Effector memory CD4-positive, alpha-beta T cell (primary cell): ENCODE measurements at regions not wholly inside any gene's neighbourhood (a gene's known extent, or its start where the extent isn't known, plus 50 kb on each side); places are given as distances from the start of the nearest gene placed in this dataset.
"Not testable (repeated sequence)": the region's sequence is repeated elsewhere in the genome, so short reads cannot be mapped to it uniquely, and the experiment has no call there.

Source experiments
- DNase-seq, 3 donors: peaks; one replicate each; pipeline ENCODE4 v3.0.0-alpha.2; 2020
- H3K27ac ChIP-seq: 2 replicates; pipeline ENCODE4 v1.7.0; 2013; ENCODE audit warnings: mild to moderate bottlenecking, low read length, moderate library complexity; ENCODE audit not compliant: insufficient read depth, poor library complexity, severe bottlenecking
- H3K27me3 ChIP-seq: replicated peaks from 2 replicates; pipeline ENCODE4 v1.7.0; 2013; ENCODE audit warnings: mild to moderate bottlenecking, low read length; ENCODE audit not compliant: insufficient read depth, control insufficient read depth, poor library complexity, severe bottlenecking
- H3K36me3 ChIP-seq: 2 replicates; pipeline ENCODE4 v1.7.0; 2013; ENCODE audit warnings: mild to moderate bottlenecking, low read length, moderate library complexity; ENCODE audit not compliant: control insufficient read depth, insufficient read depth
- H3K4me1 ChIP-seq: 2 replicates; pipeline ENCODE4 v1.7.0; 2013; ENCODE audit warnings: low read length, mild to moderate bottlenecking; ENCODE audit not compliant: control insufficient read depth, insufficient read depth, poor library complexity, severe bottlenecking
- H3K4me3 ChIP-seq: 2 replicates; pipeline ENCODE4 v1.7.0; 2013; ENCODE audit warnings: low read length, low read depth, mild to moderate bottlenecking; ENCODE audit not compliant: insufficient read depth, poor library complexity, severe bottlenecking
- H3K9me3 ChIP-seq: 2 replicates; pipeline ENCODE4 v1.7.0; 2013; ENCODE audit warnings: mild to moderate bottlenecking, low read length, moderate library complexity; ENCODE audit not compliant: control insufficient read depth

- H3K9me3 ChIP-seq, result no peaks in the 10 kb centered on the region
- no peak overlapping the region for H3K27ac ChIP-seq
- DNase-seq, result no peak
- H3K27me3 ChIP-seq, result no peaks in the 10 kb centered on the region
- H3K36me3 ChIP-seq, result no peaks in the 10 kb centered on the region
- no peak overlapping the region for H3K4me3 ChIP-seq
- no peaks in the 10 kb centered on the region for H3K4me1 ChIP-seq
These were observed 292.6 kb upstream of the PREP start for GRCh38 chr6:105695461-105695860.

DNA sequence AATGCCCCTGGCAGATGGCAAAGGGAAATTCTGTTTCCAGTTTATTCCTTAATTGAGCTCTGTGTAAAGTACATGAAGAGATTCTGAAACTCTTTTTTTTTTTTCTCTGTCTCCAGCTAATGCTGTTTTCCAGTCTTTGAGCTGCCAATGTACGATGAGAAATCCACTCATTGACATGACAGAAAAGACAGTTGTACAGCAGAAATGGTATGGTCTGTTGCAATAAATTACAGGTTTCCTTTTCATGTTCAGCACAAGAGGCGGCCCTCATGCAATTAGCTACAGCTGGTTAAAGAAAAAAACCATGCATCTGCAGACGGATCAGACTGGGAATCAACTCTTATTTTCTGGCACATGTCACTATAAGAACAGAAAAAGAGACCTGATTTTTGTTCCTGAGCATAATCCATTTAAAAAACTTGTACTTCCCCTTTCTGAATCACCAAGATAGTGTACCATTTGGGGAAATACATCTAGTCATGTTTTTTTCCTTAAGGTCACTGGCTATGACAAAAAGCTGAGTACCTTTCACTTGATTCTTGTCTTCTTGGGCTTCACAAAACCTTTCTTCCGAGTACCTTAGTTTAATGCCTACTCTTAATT, 289.8 kb upstream of the PREP start:
- no peak overlapping the region for H3K27ac ChIP-seq
- H3K36me3 ChIP-seq, result no peaks in the 10 kb centered on the region
- no peak overlapping the region for H3K4me3 ChIP-seq
- DNase-seq, result no peak
- H3K27me3 ChIP-seq, result no peaks in the 10 kb centered on the region
- no peaks in the 10 kb centered on the region for H3K4me1 ChIP-seq
- H3K9me3 ChIP-seq, result no peaks in the 10 kb centered on the region

DNA sequence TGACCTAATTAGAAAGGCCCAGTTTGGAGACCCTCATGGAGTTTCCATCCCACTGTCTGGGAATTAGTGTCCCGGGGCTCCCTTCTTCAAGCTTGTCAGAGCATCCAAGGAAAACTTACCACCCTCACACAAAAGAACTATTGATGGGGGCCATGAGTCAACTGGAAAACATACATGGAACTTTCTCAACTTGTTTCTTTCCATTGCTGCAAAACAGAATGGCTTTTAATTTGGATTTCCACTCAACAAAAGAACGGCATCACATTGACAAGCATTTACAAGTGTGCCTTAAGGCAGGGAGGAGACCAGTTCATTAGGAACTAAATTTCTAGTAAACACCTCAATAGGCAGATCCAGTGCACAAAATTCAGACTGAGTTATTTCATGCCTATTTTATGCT, 289.1 kb upstream of the PREP start:
- H3K4me3 ChIP-seq, result no peak overlapping the region
- no peaks in the 10 kb centered on the region for H3K27me3 ChIP-seq
- H3K36me3 ChIP-seq, result no peaks in the 10 kb centered on the region
- no peaks in the 10 kb centered on the region for H3K4me1 ChIP-seq
- H3K27ac ChIP-seq, result no peak overlapping the region
- DNase-seq, result no peak
- no peaks in the 10 kb centered on the region for H3K9me3 ChIP-seq

GRCh38 chr6:105691081-105691480, 288.2 kb upstream of the PREP start:
- no peak for DNase-seq
- no peak overlapping the region for H3K4me3 ChIP-seq
- no peaks in the 10 kb centered on the region for H3K36me3 ChIP-seq
- H3K27ac ChIP-seq, result no peak overlapping the region
- no peaks in the 10 kb centered on the region for H3K4me1 ChIP-seq
- no peaks in the 10 kb centered on the region for H3K27me3 ChIP-seq
- H3K9me3 ChIP-seq, result no peaks in the 10 kb centered on the region

DNA sequence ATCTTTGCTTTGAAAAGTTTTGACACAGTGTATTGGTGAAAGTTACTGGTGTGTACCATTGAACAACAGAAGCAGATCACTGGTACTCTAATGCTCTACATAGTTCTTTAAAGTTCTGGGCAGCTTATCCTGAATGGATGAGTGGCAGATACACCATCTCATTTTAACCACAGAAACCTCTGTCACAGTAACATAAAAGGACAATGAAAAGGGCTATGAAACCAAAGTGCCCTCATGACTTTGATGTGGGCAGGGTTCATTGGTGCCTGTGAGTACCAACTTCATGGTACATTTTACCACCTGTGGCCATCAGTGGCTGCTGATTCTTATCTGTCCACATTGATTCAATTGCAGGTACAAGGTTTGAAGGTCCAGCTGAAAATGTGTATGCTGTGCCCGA, 285.7 kb upstream of the PREP start:
- Histone ChIP-seq H3K4me1 (no peaks in the 10 kb centered on the region), H3K4me3 (no peak overlapping the region), H3K9me3 (no peaks in the 10 kb centered on the region), H3K27ac (no peak overlapping the region), H3K27me3 (no peaks in the 10 kb centered on the region), H3K36me3 (no peaks in the 10 kb centered on the region)
- no peak for DNase-seq

- not testable (repeated sequence) for H3K4me1 ChIP-seq, H3K27ac ChIP-seq, H3K36me3 ChIP-seq, DNase-seq, H3K27me3 ChIP-seq, H3K4me3 ChIP-seq, H3K9me3 ChIP-seq
These were observed 283.9 kb upstream of the PREP start for GRCh38 chr6:105686793-105687192.

DNA sequence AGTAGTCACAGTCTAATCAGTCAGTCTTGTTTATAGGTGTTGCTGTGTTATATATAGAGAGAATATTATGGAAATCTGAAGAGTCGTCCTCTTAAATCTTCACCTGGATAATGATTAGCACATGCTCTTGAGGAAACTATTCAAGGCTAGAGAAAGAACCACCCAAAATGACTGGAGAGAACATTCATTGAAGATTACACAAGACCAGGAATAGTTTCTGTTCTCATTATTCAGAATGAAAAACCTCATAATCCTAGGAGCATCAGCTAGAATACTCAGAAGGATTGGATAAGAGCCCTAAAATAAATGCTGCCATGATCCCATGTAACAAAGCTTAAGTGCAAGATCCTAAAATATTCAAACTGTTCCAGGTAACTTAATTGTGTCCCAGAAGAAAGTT, 278.2 kb upstream of the PREP start:
- Histone ChIP-seq H3K9me3 (no peaks in the 10 kb centered on the region), H3K4me3 (no peak overlapping the region), H3K27ac (no peak overlapping the region), H3K36me3 (no peaks in the 10 kb centered on the region), H3K4me1 (no peaks in the 10 kb centered on the region), H3K27me3 (no peaks in the 10 kb centered on the region)
- DNase-seq, result no peak

GRCh38 chr6:105680131-105680530, 277.2 kb upstream of the PREP start:
- DNase-seq, result no peak
- Histone ChIP-seq H3K27ac (no peak overlapping the region), H3K27me3 (no peaks in the 10 kb centered on the region), H3K4me3 (no peak overlapping the region), H3K36me3 (no peaks in the 10 kb centered on the region), H3K9me3 (no peaks in the 10 kb centered on the region), H3K4me1 (no peaks in the 10 kb centered on the region)

- DNase-seq, result no peak
- no peak overlapping the region for H3K27ac ChIP-seq
- no peaks in the 10 kb centered on the region for H3K36me3 ChIP-seq
- no peak overlapping the region for H3K4me3 ChIP-seq
- no peaks in the 10 kb centered on the region for H3K9me3 ChIP-seq
- no peaks in the 10 kb centered on the region for H3K4me1 ChIP-seq
- no peaks in the 10 kb centered on the region for H3K27me3 ChIP-seq
These were observed 275.6 kb upstream of the PREP start for GRCh38 chr6:105678516-105678915.

DNA sequence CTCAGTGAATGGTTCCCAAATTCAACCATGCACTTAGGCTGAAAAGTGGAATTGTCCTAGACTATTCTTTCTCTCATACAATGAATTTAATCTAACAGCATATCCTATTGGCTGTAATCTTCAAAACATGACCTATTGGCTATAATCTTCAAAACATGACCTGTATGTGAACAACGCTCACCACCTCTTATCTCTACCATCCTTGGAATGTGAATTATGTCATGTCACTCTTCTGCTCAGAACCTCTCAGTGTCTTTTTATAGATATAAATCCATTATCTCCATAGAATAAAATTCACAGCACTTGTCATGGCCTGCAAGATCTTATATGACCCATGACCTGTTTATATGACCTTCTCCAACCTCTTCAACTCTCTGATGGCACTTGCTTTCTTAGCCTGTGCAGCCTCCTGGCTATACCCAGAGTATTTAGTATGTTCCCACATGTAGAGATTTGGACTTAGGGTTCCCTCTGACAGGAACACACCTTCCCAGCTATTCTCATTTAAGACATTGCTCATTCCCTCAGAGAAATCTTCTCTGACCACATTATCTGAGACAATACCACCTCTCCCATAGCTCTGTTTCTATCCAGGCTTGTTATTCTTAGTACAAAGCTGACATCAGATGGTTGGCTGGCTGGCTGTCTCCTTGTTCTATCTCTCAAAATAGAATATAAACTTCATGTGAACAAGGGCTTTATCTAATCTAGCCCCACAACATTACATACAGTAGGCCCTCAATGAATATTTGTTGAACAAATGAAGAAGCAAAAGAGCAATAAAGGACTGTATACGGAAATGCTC, 275.0 kb upstream of the PREP start:
- no peak for DNase-seq
- H3K9me3 ChIP-seq, result no peaks in the 10 kb centered on the region
- H3K27me3 ChIP-seq, result no peaks in the 10 kb centered on the region
- H3K27ac ChIP-seq, result no peak overlapping the region
- H3K4me1 ChIP-seq, result no peaks in the 10 kb centered on the region
- no peak overlapping the region for H3K4me3 ChIP-seq
- no peaks in the 10 kb centered on the region for H3K36me3 ChIP-seq
